Skeletal muscle tissue (tissue), 3 donors: ENCODE measurements at regions not wholly inside any gene's neighbourhood (a gene's known extent, or its start where the extent isn't known, plus 50 kb on each side); places are given as distances from the start of the nearest gene placed in this dataset.
"Not testable (repeated sequence)": the region's sequence is repeated elsewhere in the genome, so short reads cannot be mapped to it uniquely, and the experiment has no call there.

Source experiments
- H3K27ac ChIP-seq: one replicate; pipeline ENCODE4 v1.7.0; 2013; ENCODE audit warnings: mild to moderate bottlenecking, low read depth, low read length, inconsistent platforms
- H3K27me3 ChIP-seq, 3 donors: one replicate each; pipeline ENCODE4 v1.7.0; 2013; ENCODE audit warnings: low read length in 3 of 3; ENCODE audit not compliant: control insufficient read depth in 3 of 3, insufficient read depth in 3 of 3
- H3K36me3 ChIP-seq, 3 donors: one replicate each; pipeline ENCODE4 v1.7.0; 2013; ENCODE audit warnings: low read length in 3 of 3; ENCODE audit not compliant: control insufficient read depth in 3 of 3, insufficient read depth in 3 of 3
- H3K4me1 ChIP-seq, 3 donors: one replicate each; pipeline ENCODE4 v1.7.0; 2013; ENCODE audit warnings: low read length in 3 of 3, mild to moderate bottlenecking in 3 of 3; ENCODE audit not compliant: control insufficient read depth in 3 of 3, insufficient read depth in 3 of 3
- H3K4me3 ChIP-seq, 3 donors: one replicate each; pipeline ENCODE4 v1.7.0; 2013; ENCODE audit warnings: low read length in 3 of 3
- H3K9ac ChIP-seq, 3 donors: one replicate each; pipeline ENCODE4 v1.7.0; 2013; ENCODE audit warnings: low read length in 3 of 3, mild to moderate bottlenecking in 3 of 3, moderate library complexity in 2 of 3, low read depth in 1 of 3
- H3K9me3 ChIP-seq, 3 donors: one replicate each; pipeline ENCODE4 v1.7.0; 2013; ENCODE audit warnings: low read length in 3 of 3; ENCODE audit not compliant: control insufficient read depth in 3 of 3
- donor health status: Osteomylitis.

DNA sequence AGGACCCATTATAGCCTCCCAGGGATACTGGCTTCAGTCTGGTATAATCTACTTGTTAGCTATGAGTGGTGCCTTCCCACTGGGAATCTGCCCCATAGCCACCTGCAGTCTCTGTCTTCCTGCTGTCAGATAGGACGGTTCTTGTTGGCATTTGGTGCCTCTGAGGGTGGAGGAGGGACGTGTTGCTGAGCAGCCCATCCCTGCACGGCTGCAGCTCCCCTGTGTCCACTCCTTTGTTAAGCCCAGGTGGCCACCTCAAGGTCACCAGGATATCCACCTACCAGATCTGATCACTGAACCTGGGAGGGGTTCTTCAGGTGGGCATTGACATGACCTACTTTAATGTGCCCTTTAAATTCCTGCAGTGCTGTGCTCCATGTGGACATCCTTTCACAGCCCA lies 1714.2 kb downstream of the SPATA31A7 start:
- H3K4me3 ChIP-seq, H3K9ac ChIP-seq, H3K9me3 ChIP-seq, H3K27ac ChIP-seq, H3K4me1 ChIP-seq, H3K36me3 ChIP-seq, H3K27me3 ChIP-seq: not testable (repeated sequence)

DNA sequence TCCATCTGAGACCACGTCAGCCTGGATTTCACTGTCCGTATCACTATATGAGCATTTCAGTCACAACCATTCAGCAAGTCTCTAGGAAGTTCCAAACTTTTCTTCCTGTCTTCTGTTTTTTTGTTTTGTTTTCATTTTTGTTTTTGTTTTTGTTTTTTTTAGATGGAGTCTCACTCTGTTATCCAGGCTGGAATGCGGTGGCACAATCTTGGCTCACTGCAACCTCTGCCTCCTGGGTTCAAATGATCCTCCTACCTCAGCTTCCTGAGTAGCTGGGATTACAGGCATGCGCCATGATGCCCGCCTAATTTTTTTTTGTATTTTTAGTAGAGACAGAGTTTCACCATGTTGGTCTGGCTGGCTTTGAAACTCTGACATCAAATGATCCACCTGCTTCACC lies 1715.9 kb downstream of the SPATA31A7 start:
- H3K9me3 ChIP-seq, H3K9ac ChIP-seq, H3K4me3 ChIP-seq, H3K36me3 ChIP-seq, H3K27ac ChIP-seq, H3K27me3 ChIP-seq, H3K4me1 ChIP-seq: not testable (repeated sequence)

DNA sequence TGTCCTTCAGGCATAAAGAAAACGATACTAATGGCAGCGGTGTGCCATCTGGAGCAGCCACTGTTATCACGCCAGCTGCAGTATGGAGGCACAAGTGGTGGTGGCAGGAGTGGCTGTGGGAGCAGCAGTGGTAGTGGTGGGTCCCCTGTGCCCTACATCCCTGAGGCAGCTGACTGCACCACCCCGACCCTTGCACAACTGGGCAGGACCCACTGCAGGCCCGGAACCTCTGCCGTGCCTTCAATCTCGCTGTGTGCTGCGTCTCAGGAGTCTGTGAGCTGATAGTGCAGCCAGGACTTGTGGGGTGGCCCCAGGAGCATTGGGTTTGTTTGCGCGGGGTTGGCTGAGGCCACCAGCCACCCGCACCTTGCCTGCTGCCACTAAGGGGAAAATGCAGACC lies 1718.0 kb downstream of the SPATA31A7 start:
- not testable (repeated sequence) for H3K4me1 ChIP-seq, H3K9me3 ChIP-seq, H3K36me3 ChIP-seq, H3K9ac ChIP-seq, H3K27ac ChIP-seq, H3K4me3 ChIP-seq, H3K27me3 ChIP-seq

DNA sequence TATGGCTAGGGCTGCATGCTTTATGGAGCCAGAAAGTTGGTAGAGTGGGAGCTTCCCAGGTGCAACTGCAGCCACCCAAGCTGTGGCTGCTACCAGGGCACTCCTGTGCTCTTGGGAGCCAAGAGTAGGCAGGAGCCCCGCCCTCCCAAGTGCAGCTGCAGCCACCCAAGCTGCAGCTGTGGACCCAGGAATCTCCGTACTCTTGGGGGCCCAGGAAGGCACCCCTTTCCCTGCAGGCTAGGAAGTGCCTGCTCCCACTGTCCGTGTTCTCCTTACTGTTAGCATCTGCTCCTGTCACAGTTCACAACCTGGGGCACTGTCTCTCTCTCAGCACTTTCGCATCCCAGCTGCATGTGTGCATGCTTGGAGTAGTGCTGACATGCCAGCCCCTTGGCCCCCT lies 1718.4 kb downstream of the SPATA31A7 start:
- H3K4me3 ChIP-seq, H3K27ac ChIP-seq, H3K4me1 ChIP-seq: not testable (repeated sequence)

GRCh38 chr9:62909447-62909846 lies 1719.6 kb downstream of the SPATA31A7 start:
- not testable (repeated sequence) for H3K36me3 ChIP-seq, H3K27me3 ChIP-seq, H3K9me3 ChIP-seq, H3K4me1 ChIP-seq, H3K27ac ChIP-seq, H3K4me3 ChIP-seq, H3K9ac ChIP-seq

More for the DNA sequence above, 1718.4 kb downstream of the SPATA31A7 start:
- not testable (repeated sequence) for H3K27me3 ChIP-seq, H3K9me3 ChIP-seq, H3K36me3 ChIP-seq, H3K9ac ChIP-seq

DNA sequence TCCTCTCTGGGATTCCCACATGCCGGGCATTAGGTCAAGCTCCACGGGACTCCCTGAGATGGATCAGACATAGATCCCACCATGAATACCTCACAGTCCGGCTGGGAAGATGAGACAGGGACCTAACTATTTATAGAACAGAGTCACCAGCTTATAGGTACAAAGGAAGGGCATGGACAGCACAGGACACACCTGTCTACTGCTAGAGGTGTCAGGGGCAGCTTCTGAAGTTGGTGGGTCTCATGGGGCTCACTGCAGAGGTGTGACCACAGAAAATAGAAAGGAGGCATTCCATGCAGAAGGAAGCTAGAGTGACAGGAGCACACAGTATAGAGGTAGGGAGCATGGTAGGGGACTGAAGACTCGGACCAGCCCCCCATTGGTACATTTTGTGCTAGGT lies 1722.4 kb downstream of the SPATA31A7 start:
- not testable (repeated sequence) for H3K9me3 ChIP-seq, H3K4me3 ChIP-seq, H3K4me1 ChIP-seq, H3K27me3 ChIP-seq, H3K36me3 ChIP-seq, H3K27ac ChIP-seq, H3K9ac ChIP-seq

GRCh38 chr9:62915168-62915567 lies 1725.3 kb downstream of the SPATA31A7 start:
- H3K9me3 ChIP-seq, H3K27ac ChIP-seq, H3K27me3 ChIP-seq, H3K4me3 ChIP-seq, H3K4me1 ChIP-seq, H3K36me3 ChIP-seq, H3K9ac ChIP-seq: not testable (repeated sequence)

- H3K9me3 ChIP-seq, H3K4me1 ChIP-seq, H3K4me3 ChIP-seq, H3K9ac ChIP-seq, H3K27me3 ChIP-seq, H3K27ac ChIP-seq, H3K36me3 ChIP-seq: not testable (repeated sequence)
Measured at GRCh38 chr9:62915661-62916060, 1725.8 kb downstream of the SPATA31A7 start.

GRCh38 chr9:62918648-62919385 lies 1729.0 kb downstream of the SPATA31A7 start:
- H3K9ac ChIP-seq, H3K9me3 ChIP-seq, H3K4me3 ChIP-seq, H3K27ac ChIP-seq, H3K4me1 ChIP-seq, H3K27me3 ChIP-seq, H3K36me3 ChIP-seq: not testable (repeated sequence)

DNA sequence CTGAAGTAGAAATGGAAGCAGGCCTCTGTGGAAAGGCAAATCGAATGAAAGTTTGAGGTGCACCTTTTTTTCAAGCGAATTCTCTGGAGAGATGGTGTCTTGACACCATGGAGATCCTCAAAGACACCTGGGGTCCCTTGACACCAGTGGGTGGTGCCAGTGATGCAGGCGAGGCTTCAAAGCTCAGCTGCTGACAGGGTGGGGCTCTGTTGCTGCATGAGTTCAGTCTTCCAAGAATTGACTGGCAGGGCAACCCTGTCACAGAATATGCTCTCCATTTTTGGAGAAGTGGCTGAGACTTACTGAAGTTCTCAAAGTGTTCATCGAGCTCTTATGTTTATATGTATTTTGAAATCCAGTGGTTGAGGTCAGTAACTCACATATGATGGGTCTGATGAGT lies 1741.6 kb downstream of the SPATA31A7 start:
- not testable (repeated sequence) for H3K4me3 ChIP-seq, H3K36me3 ChIP-seq, H3K4me1 ChIP-seq, H3K9ac ChIP-seq, H3K27ac ChIP-seq, H3K9me3 ChIP-seq, H3K27me3 ChIP-seq

GRCh38 chr9:62952840-62953239 lies 1763.0 kb downstream of the SPATA31A7 start:
- not testable (repeated sequence) for H3K27ac ChIP-seq, H3K4me1 ChIP-seq, H3K27me3 ChIP-seq, H3K9me3 ChIP-seq, H3K36me3 ChIP-seq, H3K9ac ChIP-seq, H3K4me3 ChIP-seq
